CD4-positive, alpha-beta T cell (primary cell): ENCODE measurements at regions not wholly inside any gene's neighbourhood (a gene's known extent, or its start where the extent isn't known, plus 50 kb on each side); places are given as distances from the start of the nearest gene placed in this dataset.

Experiments
- ATAC-seq: fragments of 200-7000 bp; cut with Tn5 transposase; one replicate; pipeline ENCODE4 v1.10.0; 2022; ENCODE audit warnings: mild to moderate bottlenecking; ENCODE audit not compliant: poor library complexity
- CTCF ChIA-PET: fragments of 350-600 bp; sonication (Branson Sonifier 250); formaldehyde crosslinking; loops from one replicate; lab custom pipeline; 2021; ENCODE audit warnings: antibody characterized with exemption, inconsistent platforms; lab: Charles Lee
- POLR2A ChIA-PET: fragments of 350-600 bp; sonication (Branson Sonifier 250); formaldehyde crosslinking; loops from one replicate; lab custom pipeline; 2021; ENCODE audit warnings: antibody characterized with exemption, inconsistent platforms; lab: Charles Lee
- DNase-seq, 14 experiments: peaks; one replicate each; pipeline ENCODE4 v3.0.0-alpha.2; 2013 to 2020; ENCODE audit warnings: mixed read lengths in 2 of 14
- H3K27ac ChIP-seq, 2 donors: one replicate each; pipeline versions ENCODE4 v1.5.1 to v1.7.0; 2013; ENCODE audit warnings: low read length in 2 of 2, low read depth in 1 of 2, mild to moderate bottlenecking in 1 of 2
- H3K27me3 ChIP-seq, 2 experiments: 1 replicate in 1 of 2; 2 replicates in 1 of 2; pipeline versions ENCODE4 v1.6.1 to v1.7.0; 2013; ENCODE audit warnings: low read length in 2 of 2, control low read depth in 1 of 2, mild to moderate bottlenecking in 1 of 2, moderate library complexity in 1 of 2; ENCODE audit not compliant: insufficient read depth in 2 of 2, control insufficient read depth in 1 of 2
- H3K36me3 ChIP-seq: one replicate; pipeline ENCODE4 v1.6.1; 2013; ENCODE audit warnings: low read length, control low read depth; ENCODE audit not compliant: insufficient read depth
- H3K4me1 ChIP-seq: one replicate; pipeline ENCODE4 v1.6.1; 2013; ENCODE audit warnings: low read length, control low read depth; ENCODE audit not compliant: insufficient read depth
- H3K4me3 ChIP-seq: one replicate; pipeline ENCODE4 v1.5.1; 2013; ENCODE audit warnings: mild to moderate bottlenecking, low read length, moderate library complexity
- H3K9me3 ChIP-seq, 2 experiments: 1 replicate in 1 of 2; 2 replicates in 1 of 2; pipeline versions ENCODE4 v1.6.1 to v1.7.0; 2013; ENCODE audit warnings: low read length in 2 of 2, mild to moderate bottlenecking in 2 of 2, control low read depth in 1 of 2, moderate library complexity in 1 of 2; ENCODE audit not compliant: control insufficient read depth in 1 of 2, insufficient read depth in 1 of 2
- H3K27ac Mint-ChIP-seq: one replicate; pipeline ENCODE4 v1.8.0; 2020; ENCODE audit warnings: mixed read lengths
- H3K27me3 Mint-ChIP-seq: one replicate; pipeline ENCODE4 v1.8.0; 2021; ENCODE audit warnings: mixed read lengths
- H3K36me3 Mint-ChIP-seq: one replicate; pipeline ENCODE4 v1.8.0; 2021; ENCODE audit warnings: low read depth, mixed read lengths
- H3K4me1 Mint-ChIP-seq: one replicate; pipeline ENCODE4 v1.8.0; 2021; ENCODE audit warnings: low read depth, mixed read lengths
- H3K4me3 Mint-ChIP-seq: one replicate; pipeline ENCODE4 v1.8.0; 2020; ENCODE audit warnings: mild to moderate bottlenecking, mixed read lengths
- H3K9me3 Mint-ChIP-seq: one replicate; pipeline ENCODE4 v1.8.0; 2020; ENCODE audit warnings: mixed read lengths
- CTCF ChIP-seq: fragments of 200-600 bp; IDR thresholded peaks from one replicate; pipeline ENCODE4 v1.8.0; 2022; ENCODE audit warnings: antibody characterized with exemption, mild to moderate bottlenecking
- intact Hi-C, 2 experiments: fragments of 100-400 bp; cut with DNase I in 1 of 2; cut with micrococcal nuclease in 1 of 2; formaldehyde crosslinking; loops; one replicate each; pipeline versions ENCODE4 v1.15.1 to v1.9.0; 2023 to 2025; cut with DNase I, micrococcal nuclease

- H3K4me1 Mint-ChIP-seq, result no peaks in the 10 kb centered on the region
- H3K27me3 ChIP-seq, result no peaks in the 10 kb centered on the region
- H3K27me3 Mint-ChIP-seq, result no peaks in the 10 kb centered on the region
- H3K4me3 ChIP-seq, result no peak overlapping the region
- no peaks in the 10 kb centered on the region for H3K9me3 ChIP-seq
- no peaks in the 10 kb centered on the region for H3K4me1 ChIP-seq
- no peaks in the 10 kb centered on the region for H3K36me3 ChIP-seq
- POLR2A ChIA-PET, result no interaction called here
- DNase-seq (no peak), ATAC-seq (no peak)
- CTCF ChIA-PET, result no interaction called here
- intact Hi-C loops, result no loop called here
- H3K4me3 Mint-ChIP-seq, result no peak overlapping the region
- no peak for TF ChIP-seq CTCF
- no peaks in the 10 kb centered on the region for H3K36me3 Mint-ChIP-seq
- H3K27ac Mint-ChIP-seq, result no peak overlapping the region
- peaks cover 6% of the 10 kb centered on the region for H3K9me3 Mint-ChIP-seq
- no peak overlapping the region for H3K27ac ChIP-seq
Measured at GRCh38 chr3:88369767-88370166, 220.0 kb downstream of the C3orf38 start.

DNA sequence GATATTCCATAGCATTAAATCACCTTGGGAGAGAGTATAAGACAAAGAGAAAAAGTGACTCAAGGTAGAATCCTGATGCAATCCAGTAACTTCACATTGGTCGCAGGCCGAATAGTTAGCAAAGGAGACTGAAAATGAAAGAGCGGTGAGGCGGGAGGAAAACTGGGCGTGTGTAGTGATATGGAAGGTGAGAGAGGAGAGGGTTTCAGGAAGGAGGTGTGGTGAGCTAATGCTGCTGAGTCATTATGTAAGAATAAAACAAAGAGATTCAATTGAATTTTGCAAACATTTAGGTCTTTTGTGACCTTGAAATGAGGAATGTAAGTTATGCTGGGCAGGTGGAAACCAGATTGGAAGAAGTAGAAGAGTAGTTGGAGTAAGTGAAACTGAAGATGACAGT lies 235.3 kb downstream of the C3orf38 start:
- DNase-seq (no peak), ATAC-seq (no peak)
- Histone ChIP-seq H3K27ac (no peak overlapping the region), H3K36me3 (no peaks in the 10 kb centered on the region), H3K4me1 (no peaks in the 10 kb centered on the region), H3K27me3 (no peaks in the 10 kb centered on the region), H3K9me3 (no peaks in the 10 kb centered on the region), H3K4me3 (no peak overlapping the region)
- Mint-ChIP-seq H3K36me3 (no peaks in the 10 kb centered on the region), H3K9me3 (peaks cover 4% of the 10 kb centered on the region), H3K4me1 (no peaks in the 10 kb centered on the region), H3K4me3 (no peak overlapping the region), H3K27me3 (no peaks in the 10 kb centered on the region), H3K27ac (no peak overlapping the region)
- no peak for TF ChIP-seq CTCF
- intact Hi-C loops, result no loop called here
- POLR2A ChIA-PET, result no interaction called here
- CTCF ChIA-PET, result no interaction called here

GRCh38 chr3:88398581-88398980 lies 248.8 kb downstream of the C3orf38 start:
- H3K27ac ChIP-seq, result no peak overlapping the region
- intact Hi-C loops, result no loop called here
- POLR2A ChIA-PET, result no interaction called here
- ATAC-seq (no peak), DNase-seq (no peak)
- H3K4me1 Mint-ChIP-seq, result no peaks in the 10 kb centered on the region
- no peak for TF ChIP-seq CTCF
- no peaks in the 10 kb centered on the region for H3K4me1 ChIP-seq
- H3K4me3 ChIP-seq, result no peak overlapping the region
- CTCF ChIA-PET, result no interaction called here
- no peaks in the 10 kb centered on the region for H3K36me3 ChIP-seq
- no peaks in the 10 kb centered on the region for H3K27me3 Mint-ChIP-seq
- no peaks in the 10 kb centered on the region for H3K36me3 Mint-ChIP-seq
- H3K9me3 ChIP-seq, result peaks cover 0 to 3% of the 10 kb centered on the region in 2 experiments
- no peaks in the 10 kb centered on the region for H3K27me3 ChIP-seq
- H3K9me3 Mint-ChIP-seq, result no peaks in the 10 kb centered on the region
- no peak overlapping the region for H3K4me3 Mint-ChIP-seq
- H3K27ac Mint-ChIP-seq, result no peak overlapping the region
